Activated CD8-positive, alpha-beta memory T cell treated with anti-CD3 and anti-CD28 coated beads, Interleukin-2, amount 10 ng/mL, durations not matched to agents 7 days and 5 days (primary cell): ENCODE measurements at regions not wholly inside any gene's neighbourhood (a gene's known extent, or its start where the extent isn't known, plus 50 kb on each side); places are given as distances from the start of the nearest gene placed in this dataset.
A peak's percentile ranks its signal among the peaks of the same experiment; 100 is the strongest.

ENCODE experiments used
- ATAC-seq: fragments of 150-1000 bp; cut with Tn5 transposase; one replicate; pipeline ENCODE4 v1.10.0; 2021; ENCODE audit warnings: moderate library complexity
- CTCF ChIA-PET: fragments of 350-600 bp; sonication (Branson Sonifier 250); formaldehyde crosslinking; loops from one replicate; lab custom pipeline; 2021; ENCODE audit warnings: antibody characterized with exemption; lab: Charles Lee
- DNase-seq: peaks from one replicate; pipeline ENCODE4 v3.0.0-alpha.2; 2020
- H3K27ac Mint-ChIP-seq: one replicate; pipeline ENCODE4 v1.8.0; 2021; ENCODE audit warnings: mild to moderate bottlenecking, mixed read lengths
- H3K27me3 Mint-ChIP-seq: one replicate; pipeline ENCODE4 v1.8.0; 2021; ENCODE audit warnings: mixed read lengths
- H3K36me3 Mint-ChIP-seq: one replicate; pipeline ENCODE4 v1.8.0; 2021; ENCODE audit warnings: mild to moderate bottlenecking, mixed read lengths
- H3K4me1 Mint-ChIP-seq: one replicate; pipeline ENCODE4 v1.8.0; 2021; ENCODE audit warnings: mixed read lengths
- H3K4me3 Mint-ChIP-seq: one replicate; pipeline ENCODE4 v1.8.0; 2021; ENCODE audit warnings: mild to moderate bottlenecking, moderate library complexity, mixed read lengths
- H3K9me3 Mint-ChIP-seq: one replicate; pipeline ENCODE4 v1.8.0; 2022; ENCODE audit warnings: low read depth, mixed read lengths

DNA sequence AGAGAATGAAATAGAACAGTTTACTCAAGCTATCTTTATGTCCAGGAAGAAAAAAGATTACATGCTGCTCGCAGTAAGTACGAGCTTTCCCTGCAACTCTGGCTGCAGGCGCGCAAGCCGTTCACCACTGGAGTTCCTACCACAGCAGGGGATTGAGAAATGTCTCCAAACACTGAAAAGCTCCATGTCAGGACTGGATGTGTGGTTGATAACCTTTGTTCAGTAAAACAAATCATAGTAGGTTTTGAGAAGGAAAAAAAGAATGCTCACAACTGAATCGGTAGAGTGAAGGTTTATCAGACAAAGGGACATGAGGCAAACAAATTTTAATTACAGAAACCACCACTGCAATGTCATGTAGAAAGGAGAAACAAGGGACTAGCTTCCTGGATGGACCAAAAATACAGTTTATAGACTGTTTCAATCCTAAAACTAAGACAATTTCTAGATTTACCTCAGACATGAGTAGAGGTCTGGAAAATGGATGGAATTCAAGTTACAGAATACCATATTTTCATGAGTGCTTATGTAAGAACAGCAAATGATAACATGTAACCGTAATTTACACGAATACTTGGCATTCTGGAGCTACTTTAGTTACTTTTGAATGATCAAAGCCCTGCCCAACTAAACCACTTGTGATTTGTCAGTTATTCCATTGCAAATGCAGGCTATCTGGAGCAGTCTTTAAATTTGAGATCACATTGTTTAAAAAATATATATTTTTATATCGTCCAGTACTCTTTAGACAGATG, 471.1 kb downstream of the SHQ1 start:
- peaks cover 58% of the 10 kb centered on the region for H3K4me1 Mint-ChIP-seq
- no peak for ATAC-seq
- no peak overlapping the region for H3K27ac Mint-ChIP-seq
- no peaks in the 10 kb centered on the region for H3K27me3 Mint-ChIP-seq
- no peak for DNase-seq
- H3K4me3 Mint-ChIP-seq, result no peak overlapping the region
- H3K9me3 Mint-ChIP-seq, result no peaks in the 10 kb centered on the region
- peaks cover 24% of the 10 kb centered on the region for H3K36me3 Mint-ChIP-seq
- CTCF ChIA-PET, result interaction anchor here (0.6 to 1.2 kb wide), 2 partner anchors 11 kb away, joined by 3 read pairs; no protein-coding TSS in a partner anchor

DNA sequence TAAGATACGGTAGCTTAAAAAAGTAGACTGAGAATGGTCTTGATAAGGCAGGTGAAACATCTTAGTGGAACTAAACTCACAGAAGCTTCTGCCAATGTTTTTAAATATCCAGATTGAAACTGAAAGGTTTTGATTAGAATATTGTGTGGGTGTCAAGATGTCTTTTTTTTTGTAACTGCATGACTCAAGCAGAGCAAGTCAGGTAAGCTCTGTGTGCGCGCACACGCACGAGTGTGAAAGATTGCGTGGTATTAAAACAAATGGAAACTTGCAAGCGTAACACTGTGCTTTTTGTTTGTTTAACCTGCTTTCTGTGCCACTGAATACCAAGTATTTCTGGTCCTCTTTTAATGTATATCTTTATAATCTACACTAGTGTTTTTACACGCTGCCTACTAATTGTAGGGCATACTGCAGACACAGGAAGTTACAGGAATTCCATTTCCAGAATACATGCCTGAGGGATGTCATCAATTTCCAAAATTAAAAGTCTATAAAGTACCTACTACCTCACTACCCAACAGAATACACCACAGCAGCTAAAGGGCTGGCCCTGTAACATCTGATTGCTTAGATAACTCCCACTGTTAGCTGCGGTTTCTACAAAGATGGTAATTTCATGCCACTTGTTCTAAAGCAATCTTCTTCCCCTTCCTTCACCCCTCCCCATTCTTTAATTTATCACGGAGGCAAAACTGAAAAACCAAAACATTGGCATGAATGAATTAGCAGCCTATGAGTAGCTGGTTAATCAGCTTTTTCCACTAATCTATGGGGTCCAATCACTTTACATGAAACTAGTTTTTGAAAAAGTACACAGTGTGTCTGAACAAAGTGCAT, 472.8 kb downstream of the SHQ1 start:
- Mint-ChIP-seq H3K27ac (peak overlapping the region; percentile 35), H3K4me3 (no peak overlapping the region), H3K36me3 (peaks cover 24% of the 10 kb centered on the region), H3K4me1 (peaks cover 51% of the 10 kb centered on the region), H3K9me3 (no peaks in the 10 kb centered on the region), H3K27me3 (no peaks in the 10 kb centered on the region)
- CTCF ChIA-PET, result interaction anchor here (1.2 kb wide), 1 partner anchor 10 kb away, joined by 3 read pairs; no protein-coding TSS in a partner anchor
- ATAC-seq (peak; percentile 57), DNase-seq (no peak)

DNA sequence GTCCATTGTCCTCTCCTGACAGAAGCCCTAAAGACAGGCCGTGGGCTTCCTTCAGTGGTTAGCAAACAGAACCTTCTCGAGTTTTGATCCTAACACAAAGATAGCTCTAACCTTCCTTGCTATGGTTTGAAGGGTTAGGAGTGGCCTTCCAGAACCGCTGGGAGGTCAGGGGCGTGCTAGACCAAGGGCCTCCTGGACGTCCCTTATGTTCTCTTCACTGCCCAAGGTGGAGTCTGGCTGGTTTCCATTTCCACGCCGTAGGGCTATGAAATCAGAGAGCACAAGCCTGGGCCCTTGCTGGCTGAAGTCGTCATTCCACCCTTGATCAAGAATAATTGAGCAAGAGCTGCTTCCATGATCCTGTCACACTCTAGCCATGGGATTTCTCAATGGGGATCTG, 475.1 kb downstream of the SHQ1 start:
- Mint-ChIP-seq H3K9me3 (no peaks in the 10 kb centered on the region), H3K36me3 (peaks cover 15% of the 10 kb centered on the region), H3K4me3 (no peak overlapping the region), H3K27me3 (no peaks in the 10 kb centered on the region), H3K27ac (no peak overlapping the region), H3K4me1 (peaks cover 29% of the 10 kb centered on the region)
- ATAC-seq (no peak), DNase-seq (no peak)
- CTCF ChIA-PET, result no interaction called here

DNA sequence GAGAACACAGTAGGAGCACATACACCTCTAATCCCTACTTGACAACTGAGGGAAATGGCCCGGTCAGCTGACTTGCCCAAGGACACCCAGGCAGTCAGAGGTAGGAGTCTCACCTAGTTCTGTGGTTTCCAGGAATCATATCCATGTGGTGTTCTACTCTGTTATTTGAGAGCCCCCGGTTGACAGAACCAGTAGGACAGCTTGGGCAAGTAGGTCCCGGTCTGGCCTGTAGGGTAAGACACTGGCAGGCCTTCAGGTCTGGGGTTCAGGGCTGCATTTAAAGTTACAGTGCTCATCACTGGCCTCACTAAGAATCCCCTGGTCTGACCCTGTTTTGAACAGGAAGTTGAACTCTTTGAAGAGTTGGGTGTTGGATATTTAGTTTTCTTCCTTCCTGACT, 476.1 kb downstream of the SHQ1 start:
- DNase-seq (no peak), ATAC-seq (no peak)
- peaks cover 12% of the 10 kb centered on the region for H3K36me3 Mint-ChIP-seq
- H3K4me1 Mint-ChIP-seq, result peaks cover 28% of the 10 kb centered on the region
- H3K27ac Mint-ChIP-seq, result no peak overlapping the region
- H3K9me3 Mint-ChIP-seq, result no peaks in the 10 kb centered on the region
- H3K27me3 Mint-ChIP-seq, result no peaks in the 10 kb centered on the region
- H3K4me3 Mint-ChIP-seq, result no peak overlapping the region
- CTCF ChIA-PET, result no interaction called here

DNA sequence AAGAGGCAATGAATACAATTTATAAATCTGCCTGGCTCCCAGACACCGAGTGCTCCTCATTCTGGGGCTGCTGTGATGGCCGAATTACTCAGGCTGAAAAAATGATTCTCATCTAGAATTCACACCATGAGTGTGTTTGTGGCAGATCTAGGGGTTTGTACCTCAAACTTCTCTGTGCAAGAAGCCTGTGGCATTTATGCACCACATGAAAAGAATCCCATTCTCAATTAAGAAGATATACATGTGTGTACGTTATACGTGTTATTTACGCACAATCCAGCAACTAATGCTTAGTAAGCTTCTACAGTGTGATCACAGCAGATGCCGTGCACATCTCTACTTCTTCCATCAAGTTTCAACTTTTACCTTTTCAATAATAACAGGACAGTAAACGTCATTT, 476.8 kb downstream of the SHQ1 start:
- no peak for ATAC-seq

DNA sequence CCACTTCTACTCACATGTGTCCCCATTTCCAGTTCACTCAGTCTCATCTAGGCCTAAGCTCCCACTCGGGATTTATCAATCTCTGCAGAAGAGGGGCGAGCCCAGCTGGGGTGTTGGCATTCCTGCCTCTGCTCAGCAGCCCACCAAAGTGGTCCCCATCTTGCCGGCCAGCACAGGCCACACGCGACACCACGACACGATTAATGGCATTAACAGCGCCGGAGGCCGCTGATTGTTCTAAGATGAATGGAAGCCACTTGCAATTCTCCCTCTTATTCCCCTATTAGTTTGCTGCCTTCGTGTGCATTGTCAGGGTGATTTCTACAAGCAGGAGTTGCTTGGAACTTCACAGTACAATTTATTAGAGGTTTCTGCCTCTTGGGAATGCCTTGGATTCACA, 477.3 kb downstream of the SHQ1 start:
- Mint-ChIP-seq H3K27me3 (no peaks in the 10 kb centered on the region), H3K4me3 (no peak overlapping the region), H3K9me3 (no peaks in the 10 kb centered on the region), H3K4me1 (peaks cover 23% of the 10 kb centered on the region), H3K27ac (no peak overlapping the region), H3K36me3 (peaks cover 6% of the 10 kb centered on the region)
- ATAC-seq, result no peak
- no peak for DNase-seq
- CTCF ChIA-PET, result no interaction called here

More for the DNA sequence above, 476.8 kb downstream of the SHQ1 start:
- H3K27me3 Mint-ChIP-seq, result no peaks in the 10 kb centered on the region
- CTCF ChIA-PET, result no interaction called here
- H3K27ac Mint-ChIP-seq, result no peak overlapping the region
- no peak for DNase-seq
- H3K4me1 Mint-ChIP-seq, result peaks cover 23% of the 10 kb centered on the region
- H3K4me3 Mint-ChIP-seq, result no peak overlapping the region
- peaks cover 7% of the 10 kb centered on the region for H3K36me3 Mint-ChIP-seq
- no peaks in the 10 kb centered on the region for H3K9me3 Mint-ChIP-seq

DNA sequence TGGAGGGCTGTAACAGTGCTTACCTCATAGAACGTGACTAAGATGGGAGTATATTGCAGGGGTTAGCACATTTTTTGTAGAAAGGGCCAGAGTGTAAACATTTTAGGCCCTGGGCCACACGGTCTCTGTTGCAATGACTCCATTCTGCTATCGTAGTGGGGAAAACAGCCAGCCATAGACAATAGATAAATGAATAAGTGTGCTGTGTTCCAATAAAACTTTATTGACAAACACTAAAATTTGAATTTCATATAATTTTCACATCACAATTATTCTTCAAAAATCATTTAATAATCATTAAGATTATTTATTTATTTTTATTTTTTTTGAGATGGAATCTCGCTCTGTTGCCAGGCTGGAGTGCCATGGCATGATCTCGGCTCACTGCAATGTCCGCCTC, 478.6 kb downstream of the SHQ1 start:
- Mint-ChIP-seq H3K4me1 (peaks cover 14% of the 10 kb centered on the region), H3K9me3 (no peaks in the 10 kb centered on the region), H3K4me3 (no peak overlapping the region), H3K27me3 (no peaks in the 10 kb centered on the region), H3K27ac (no peak overlapping the region), H3K36me3 (peaks cover 5% of the 10 kb centered on the region)
- CTCF ChIA-PET, result no interaction called here
- no peak for DNase-seq
- no peak for ATAC-seq

DNA sequence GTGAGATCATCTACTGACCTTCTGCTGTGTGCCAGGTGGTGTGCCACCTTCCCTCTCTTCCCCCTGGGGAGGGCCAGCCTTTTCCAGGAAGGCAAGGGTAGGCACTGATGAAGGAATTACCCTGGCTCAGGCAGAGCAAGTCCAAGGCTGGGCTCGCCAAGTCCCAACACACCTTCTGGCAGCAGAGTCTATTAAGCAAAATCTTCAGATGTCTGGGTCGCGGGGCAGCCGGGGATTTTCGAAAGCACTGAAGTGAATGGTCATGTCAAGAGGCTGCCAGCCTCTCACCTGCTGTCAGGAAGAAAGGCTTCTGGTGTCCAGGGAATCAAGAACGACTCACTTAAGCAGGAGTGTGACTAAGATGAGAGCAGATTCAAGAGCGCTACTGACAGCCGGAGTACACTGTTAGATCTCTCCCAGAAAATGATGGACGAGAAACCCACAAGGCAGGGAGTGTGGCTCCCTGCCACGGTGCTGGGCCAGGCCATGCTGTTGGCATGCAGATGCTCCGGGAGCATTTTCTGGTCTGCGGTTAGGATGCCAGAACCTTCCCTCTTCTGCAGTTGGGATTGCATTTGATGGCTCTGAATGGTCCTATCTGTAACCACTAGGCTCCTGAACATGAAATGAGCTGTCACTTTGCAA, 479.8 kb downstream of the SHQ1 start:
- Mint-ChIP-seq H3K9me3 (no peaks in the 10 kb centered on the region), H3K4me1 (peaks cover 14% of the 10 kb centered on the region), H3K4me3 (no peak overlapping the region), H3K36me3 (no peaks in the 10 kb centered on the region), H3K27me3 (no peaks in the 10 kb centered on the region), H3K27ac (no peak overlapping the region)
- DNase-seq (no peak), ATAC-seq (no peak)
- CTCF ChIA-PET, result no interaction called here

DNA sequence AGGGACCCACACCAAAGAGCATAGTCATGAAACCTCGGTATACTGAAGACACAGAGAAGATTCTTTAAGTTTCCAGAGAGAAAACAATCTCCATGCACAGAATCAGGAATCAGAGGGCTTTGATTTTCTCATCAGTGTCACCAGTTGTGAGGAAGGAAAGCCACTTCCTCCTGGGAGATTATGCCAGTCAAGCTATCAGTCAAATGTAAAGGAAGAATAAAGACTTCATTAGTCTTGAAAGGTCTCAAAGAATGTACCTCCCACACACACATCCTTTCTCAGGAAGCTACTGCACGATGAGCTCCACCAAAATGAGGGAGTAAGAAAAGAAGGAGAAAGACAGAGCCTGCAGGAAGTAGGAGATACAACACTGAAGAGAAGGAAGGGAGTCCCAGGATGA, 486.3 kb downstream of the SHQ1 start:
- H3K36me3 Mint-ChIP-seq, result peaks cover 4% of the 10 kb centered on the region
- ATAC-seq (no peak), DNase-seq (no peak)
- H3K4me3 Mint-ChIP-seq, result no peak overlapping the region
- no peak overlapping the region for H3K27ac Mint-ChIP-seq
- CTCF ChIA-PET, result no interaction called here
- H3K9me3 Mint-ChIP-seq, result peaks cover 7% of the 10 kb centered on the region
- peaks cover 2% of the 10 kb centered on the region for H3K27me3 Mint-ChIP-seq
- peaks cover 1% of the 10 kb centered on the region for H3K4me1 Mint-ChIP-seq

DNA sequence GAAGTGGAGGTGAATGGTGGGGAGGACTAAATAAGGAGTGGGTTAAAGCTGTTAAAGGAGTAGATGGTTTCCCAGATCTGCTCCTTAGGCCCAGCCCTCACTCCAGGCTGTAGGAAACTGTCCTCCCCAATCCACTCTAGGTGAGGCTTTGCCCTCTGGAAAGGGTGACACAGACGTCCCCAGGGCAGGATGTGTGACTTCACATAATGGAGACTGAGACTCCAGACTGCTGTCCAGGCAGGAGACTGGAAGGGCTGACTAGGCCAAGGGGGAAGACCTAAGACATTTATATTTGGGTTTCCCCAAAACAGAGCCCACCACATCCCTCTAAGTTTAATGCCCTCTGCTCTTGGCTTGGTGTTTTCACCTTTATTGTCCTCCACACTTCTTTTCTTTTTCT, 488.5 kb downstream of the SHQ1 start:
- H3K27ac Mint-ChIP-seq, result no peak overlapping the region
- H3K4me1 Mint-ChIP-seq, result peaks cover 4% of the 10 kb centered on the region
- peaks cover 7% of the 10 kb centered on the region for H3K9me3 Mint-ChIP-seq
- peaks cover 5% of the 10 kb centered on the region for H3K27me3 Mint-ChIP-seq
- no peak overlapping the region for H3K4me3 Mint-ChIP-seq
- CTCF ChIA-PET, result interaction anchor here (1.1 to 1.2 kb wide), 2 partner anchors 462 to 484 kb away, joined by 3 read pairs; no protein-coding TSS in a partner anchor
- no peak for DNase-seq
- ATAC-seq, result no peak
- peaks cover 4% of the 10 kb centered on the region for H3K36me3 Mint-ChIP-seq

DNA sequence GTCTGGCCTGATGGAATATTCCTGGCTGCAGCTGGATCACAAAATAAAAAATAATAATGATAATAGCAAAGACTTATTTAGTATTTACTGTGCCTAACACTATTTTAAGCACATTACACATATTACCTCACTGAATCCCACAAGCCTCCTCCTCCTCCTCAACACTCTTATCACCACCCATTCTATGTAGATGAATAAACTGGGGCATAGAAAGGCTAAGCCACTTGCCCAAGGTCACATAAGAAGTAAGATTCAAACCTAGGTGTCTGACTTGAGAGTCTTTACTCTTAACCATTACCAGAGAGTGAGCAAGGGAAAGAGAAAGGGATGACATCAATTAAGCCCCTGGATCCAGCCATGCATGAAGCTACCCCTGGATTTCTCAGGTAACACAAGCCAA, 493.1 kb downstream of the SHQ1 start:
- Mint-ChIP-seq H3K9me3 (no peaks in the 10 kb centered on the region), H3K27ac (no peak overlapping the region), H3K27me3 (peaks cover 9% of the 10 kb centered on the region), H3K36me3 (no peaks in the 10 kb centered on the region), H3K4me1 (peaks cover 2% of the 10 kb centered on the region), H3K4me3 (no peak overlapping the region)
- ATAC-seq, result no peak
- CTCF ChIA-PET, result interaction anchor here (1.0 kb wide), 1 partner anchor 8 kb away, joined by 3 read pairs; no protein-coding TSS in a partner anchor
- DNase-seq, result no peak

DNA sequence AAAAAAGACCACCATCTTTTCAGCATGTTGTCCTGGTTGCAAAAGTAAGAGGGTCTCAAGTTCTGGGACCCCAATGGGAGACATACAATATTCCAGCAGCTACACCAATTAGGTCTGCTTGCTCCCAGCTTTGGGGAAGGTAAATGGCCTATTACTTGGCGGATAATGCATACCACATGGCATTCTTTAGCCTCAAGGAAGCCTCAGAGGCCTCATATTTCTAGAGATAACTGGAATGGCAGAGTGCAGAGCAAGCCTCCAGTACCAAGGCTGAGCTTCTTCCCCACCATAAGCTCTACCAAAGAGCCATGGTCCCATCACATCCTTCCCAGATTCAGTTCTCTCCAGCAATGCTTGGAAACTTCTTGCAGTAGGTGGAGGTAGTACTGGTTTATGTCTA, 493.8 kb downstream of the SHQ1 start:
- DNase-seq (no peak), ATAC-seq (no peak)
- Mint-ChIP-seq H3K27ac (no peak overlapping the region), H3K9me3 (no peaks in the 10 kb centered on the region), H3K4me3 (no peak overlapping the region), H3K4me1 (peaks cover 2% of the 10 kb centered on the region), H3K27me3 (peaks cover 14% of the 10 kb centered on the region), H3K36me3 (no peaks in the 10 kb centered on the region)
- CTCF ChIA-PET, result interaction anchor here (1.0 kb wide), 1 partner anchor 9 kb away, joined by 3 read pairs; no protein-coding TSS in a partner anchor
